Erythroblast (primary cell): ENCODE measurements at regions not wholly inside any gene's neighbourhood (a gene's known extent, or its start where the extent isn't known, plus 50 kb on each side); places are given as distances from the start of the nearest gene placed in this dataset.

Experiments used
- GATA1 ChIP-seq: IDR thresholded peaks from 2 replicates; pipeline ENCODE4 v1.6.1; 2011; ENCODE audit warnings: low read depth, mild to moderate bottlenecking, control low read depth, low read length, moderate library complexity
- POLR2A ChIP-seq: IDR thresholded peaks from 2 replicates; pipeline ENCODE4 v1.6.1; 2011; ENCODE audit warnings: mild to moderate bottlenecking, low read length

DNA sequence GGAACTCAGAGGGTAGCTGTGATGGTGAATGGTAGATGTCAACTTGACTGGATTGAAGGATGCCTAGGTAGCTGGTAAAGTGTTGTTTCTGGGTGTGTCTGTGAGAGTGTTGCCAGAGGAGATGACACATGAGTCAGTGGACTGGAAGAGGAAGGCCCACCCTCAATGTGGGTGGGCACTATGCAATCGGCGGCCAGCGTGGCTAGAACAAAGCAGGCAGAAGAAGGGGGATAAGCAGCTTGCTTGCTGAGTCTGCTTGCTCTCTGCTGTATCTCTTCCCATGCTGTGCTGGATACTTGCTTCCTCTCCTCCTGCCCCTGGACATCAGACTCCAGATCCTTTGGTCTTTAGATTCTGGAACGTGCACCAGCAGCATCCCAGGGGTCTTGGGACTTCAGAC, 128.1 kb downstream of the AIPL1 start:
- TF ChIP-seq POLR2A (no peak), GATA1 (no peak)
